Fibroblast of lung (primary cell): ENCODE measurements at regions not wholly inside any gene's neighbourhood (a gene's known extent, or its start where the extent isn't known, plus 50 kb on each side); places are given as distances from the start of the nearest gene placed in this dataset.

Experiments used
- EZH2 ChIP-seq: IDR thresholded peaks from 2 replicates; pipeline ENCODE4 v1.5.1; 2012; ENCODE audit warnings: low read length, control low read depth, mild to moderate bottlenecking; ENCODE audit errors: missing control alignments
- TF ChIP-seq, protein P1 (sequence below), 2 donors: IDR thresholded peaks in 1 of 2; conservative IDR thresholded peaks in 1 of 2; 1 replicate in 1 of 2; 2 replicates in 1 of 2; pipeline ENCODE4 v1.5.1; 2011 to 2012; ENCODE audit warnings: low read length in 2 of 2, control low read depth in 1 of 2, inconsistent platforms in 1 of 2, low read depth in 1 of 2, mild to moderate bottlenecking in 1 of 2

DNA sequence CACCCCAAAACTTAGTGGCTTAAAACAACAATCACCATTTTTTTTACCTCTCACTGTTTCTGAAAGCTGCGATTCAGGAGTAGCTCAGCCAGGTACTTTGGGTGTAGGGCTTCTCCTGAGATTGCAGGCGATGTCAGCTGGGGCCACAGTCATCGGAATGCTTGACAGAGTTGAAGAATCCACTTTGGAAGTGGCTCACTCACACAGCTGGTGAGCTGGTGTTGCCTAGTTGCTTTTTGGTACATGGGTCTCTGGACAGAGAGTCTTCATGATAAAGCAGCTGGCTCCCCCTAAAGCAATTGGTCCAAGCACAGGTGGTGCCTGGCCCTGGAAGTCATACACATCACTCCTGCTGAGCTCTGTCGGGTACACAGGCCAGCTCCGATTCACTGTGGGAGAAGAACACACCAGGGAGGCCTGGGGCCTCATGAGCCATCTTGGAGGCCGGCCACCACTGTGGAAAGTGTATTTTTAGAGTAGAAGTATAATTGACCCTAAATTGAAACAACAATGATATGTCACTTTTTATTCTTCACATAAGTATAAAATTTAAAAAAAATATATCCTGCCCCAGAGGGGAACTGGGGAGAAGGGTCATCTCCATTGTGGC, 75.2 kb upstream of the GALNT2 start:
- TF ChIP-seq, protein P1, sequence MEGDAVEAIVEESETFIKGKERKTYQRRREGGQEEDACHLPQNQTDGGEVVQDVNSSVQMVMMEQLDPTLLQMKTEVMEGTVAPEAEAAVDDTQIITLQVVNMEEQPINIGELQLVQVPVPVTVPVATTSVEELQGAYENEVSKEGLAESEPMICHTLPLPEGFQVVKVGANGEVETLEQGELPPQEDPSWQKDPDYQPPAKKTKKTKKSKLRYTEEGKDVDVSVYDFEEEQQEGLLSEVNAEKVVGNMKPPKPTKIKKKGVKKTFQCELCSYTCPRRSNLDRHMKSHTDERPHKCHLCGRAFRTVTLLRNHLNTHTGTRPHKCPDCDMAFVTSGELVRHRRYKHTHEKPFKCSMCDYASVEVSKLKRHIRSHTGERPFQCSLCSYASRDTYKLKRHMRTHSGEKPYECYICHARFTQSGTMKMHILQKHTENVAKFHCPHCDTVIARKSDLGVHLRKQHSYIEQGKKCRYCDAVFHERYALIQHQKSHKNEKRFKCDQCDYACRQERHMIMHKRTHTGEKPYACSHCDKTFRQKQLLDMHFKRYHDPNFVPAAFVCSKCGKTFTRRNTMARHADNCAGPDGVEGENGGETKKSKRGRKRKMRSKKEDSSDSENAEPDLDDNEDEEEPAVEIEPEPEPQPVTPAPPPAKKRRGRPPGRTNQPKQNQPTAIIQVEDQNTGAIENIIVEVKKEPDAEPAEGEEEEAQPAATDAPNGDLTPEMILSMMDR (conservative IDR thresholded peaks at IDR 0.05 in 1 of 2, IDR thresholded peaks at IDR 0.05 in 1 of 2; ENCODE audit: low read depth in 1 of 2, low read length in 2 of 2), result no peak
- no peak for TF ChIP-seq EZH2
